CD8-positive, alpha-beta memory T cell (primary cell): ENCODE measurements at regions not wholly inside any gene's neighbourhood (a gene's known extent, or its start where the extent isn't known, plus 50 kb on each side); places are given as distances from the start of the nearest gene placed in this dataset.

ENCODE experiments used
- CTCF ChIA-PET: fragments of 350-600 bp; sonication (Branson Sonifier 250); formaldehyde crosslinking; loops from one replicate; lab custom pipeline; 2021; ENCODE audit warnings: antibody characterized with exemption; lab: Charles Lee
- POLR2A ChIA-PET: fragments of 350-600 bp; sonication (Branson Sonifier 250); formaldehyde crosslinking; loops from one replicate; lab custom pipeline; 2021; ENCODE audit warnings: antibody characterized with exemption; lab: Charles Lee
- DNase-seq, 5 donors: peaks; one replicate each; pipeline versions ENCODE4 v3.0.0 to v3.0.0-alpha.2; 2020 to 2022; ENCODE audit warnings: mixed read lengths in 1 of 5
- H3K27ac ChIP-seq: one replicate; pipeline ENCODE4 v1.7.0; 2013; ENCODE audit warnings: low read depth, mild to moderate bottlenecking, low read length, moderate library complexity
- H3K27me3 ChIP-seq: 2 replicates; pipeline ENCODE4 v1.7.0; 2013; ENCODE audit warnings: low read length, mild to moderate bottlenecking; ENCODE audit not compliant: insufficient read depth, poor library complexity, severe bottlenecking
- H3K36me3 ChIP-seq: 2 replicates; pipeline ENCODE4 v1.7.0; 2013; ENCODE audit warnings: mild to moderate bottlenecking, low read length, moderate library complexity; ENCODE audit not compliant: insufficient read depth
- H3K4me1 ChIP-seq: 2 replicates; pipeline ENCODE4 v1.7.0; 2013; ENCODE audit warnings: mild to moderate bottlenecking, low read length, moderate library complexity; ENCODE audit not compliant: insufficient read depth
- H3K4me3 ChIP-seq: 2 replicates; pipeline ENCODE4 v1.7.0; 2013; ENCODE audit warnings: mild to moderate bottlenecking, low read length
- H3K9me3 ChIP-seq: 2 replicates; pipeline ENCODE4 v1.7.0; 2013; ENCODE audit warnings: mild to moderate bottlenecking, low read length
- H3K27ac Mint-ChIP-seq, 8 donors: one replicate each; pipeline ENCODE4 v1.8.0; 2020 to 2021; ENCODE audit warnings: mixed read lengths in 8 of 8, mild to moderate bottlenecking in 6 of 8, inconsistent platforms in 3 of 8, moderate library complexity in 3 of 8
- H3K27me3 Mint-ChIP-seq, 2 donors: one replicate each; pipeline ENCODE4 v1.8.0; 2020 to 2021; ENCODE audit warnings: mixed read lengths in 2 of 2, mild to moderate bottlenecking in 1 of 2, moderate library complexity in 1 of 2
- H3K36me3 Mint-ChIP-seq, 3 donors: one replicate each; pipeline ENCODE4 v1.8.0; 2020 to 2021; ENCODE audit warnings: mixed read lengths in 3 of 3, inconsistent platforms in 1 of 3, mild to moderate bottlenecking in 1 of 3
- H3K4me1 Mint-ChIP-seq, 3 donors: one replicate each; pipeline ENCODE4 v1.8.0; 2020 to 2021; ENCODE audit warnings: mixed read lengths in 3 of 3, inconsistent platforms in 1 of 3, mild to moderate bottlenecking in 1 of 3
- H3K4me3 Mint-ChIP-seq, 7 donors: one replicate each; pipeline ENCODE4 v1.8.0; 2020 to 2021; ENCODE audit warnings: mixed read lengths in 7 of 7, mild to moderate bottlenecking in 6 of 7, moderate library complexity in 4 of 7, inconsistent platforms in 2 of 7
- H3K9me3 Mint-ChIP-seq, 5 donors: one replicate each; pipeline ENCODE4 v1.8.0; 2020 to 2022; ENCODE audit warnings: mixed read lengths in 5 of 5, mild to moderate bottlenecking in 3 of 5, moderate library complexity in 2 of 5, inconsistent platforms in 1 of 5

DNA sequence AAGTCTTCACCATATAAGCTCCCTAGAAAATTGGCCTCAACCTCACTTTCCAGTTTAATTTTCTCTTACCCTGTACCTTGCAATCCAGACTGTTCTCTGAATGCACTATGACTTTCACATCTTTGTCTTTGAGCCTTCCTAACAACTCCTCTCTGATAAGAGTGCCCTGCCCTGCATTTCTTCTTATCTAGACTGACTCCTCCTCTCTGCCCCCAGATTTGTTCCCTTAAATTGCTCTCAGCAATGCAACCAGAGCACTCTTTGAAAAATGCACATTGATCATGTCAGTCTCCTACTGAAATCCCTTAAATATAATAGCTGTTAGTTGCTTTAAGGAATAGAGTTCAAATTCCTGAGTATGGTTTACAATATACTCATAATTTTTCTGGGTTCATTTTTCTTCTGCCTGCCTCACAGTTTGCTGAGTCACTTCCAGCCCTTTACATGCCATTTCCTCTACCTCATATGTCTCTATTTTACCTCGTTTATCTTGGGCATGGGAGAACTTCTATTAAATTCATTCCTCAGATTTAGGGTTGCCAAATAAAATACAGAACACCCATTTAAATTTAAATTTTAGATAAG, 582.7 kb upstream of the AADAT start:
- H3K27me3 ChIP-seq: no peaks in the 10 kb centered on the region
- Mint-ChIP-seq H3K27me3 (no peaks in the 10 kb centered on the region), H3K4me1 (no peaks in the 10 kb centered on the region), H3K4me3 (no peak overlapping the region), H3K27ac (no peak overlapping the region), H3K9me3 (peaks cover 0 to 9% (median 7%) of the 10 kb centered on the region in 5 donors), H3K36me3 (no peaks in the 10 kb centered on the region)
- no peak overlapping the region for H3K4me3 ChIP-seq
- no peaks in the 10 kb centered on the region for H3K4me1 ChIP-seq
- POLR2A ChIA-PET: no interaction called here
- no peak overlapping the region for H3K27ac ChIP-seq
- no peaks in the 10 kb centered on the region for H3K36me3 ChIP-seq
- CTCF ChIA-PET: no interaction called here
- no peak for DNase-seq
- no peaks in the 10 kb centered on the region for H3K9me3 ChIP-seq

DNA sequence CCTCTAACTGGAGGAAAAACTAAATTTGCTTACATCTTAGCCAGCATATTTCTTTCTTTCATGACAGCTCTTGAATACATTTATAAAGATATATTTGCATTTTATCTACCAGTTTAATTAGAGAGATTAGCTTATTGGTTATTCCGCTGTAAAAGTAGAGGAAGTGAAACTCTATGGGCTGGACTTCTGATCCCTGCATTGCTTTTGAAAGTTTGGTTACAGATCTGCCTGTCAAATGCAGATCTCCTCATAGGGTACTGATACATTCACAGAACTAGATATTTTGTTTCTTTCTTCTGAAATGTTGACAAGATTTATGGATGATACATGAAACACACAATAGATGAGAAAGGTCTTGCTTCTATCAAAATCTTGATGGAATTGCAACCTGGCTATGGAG, 581.4 kb upstream of the AADAT start:
- ChIA-PET CTCF (no interaction called here), POLR2A (no interaction called here)
- no peak overlapping the region for H3K4me3 ChIP-seq
- no peak overlapping the region for H3K27ac ChIP-seq
- no peak overlapping the region for H3K27ac Mint-ChIP-seq
- peaks cover 0 to 11% (median 3%) of the 10 kb centered on the region in 5 donors for H3K9me3 Mint-ChIP-seq
- no peak for DNase-seq
- H3K27me3 Mint-ChIP-seq: no peaks in the 10 kb centered on the region
- H3K27me3 ChIP-seq: no peaks in the 10 kb centered on the region
- H3K9me3 ChIP-seq: no peaks in the 10 kb centered on the region
- no peaks in the 10 kb centered on the region for H3K4me1 ChIP-seq
- H3K4me1 Mint-ChIP-seq: no peaks in the 10 kb centered on the region
- no peaks in the 10 kb centered on the region for H3K36me3 Mint-ChIP-seq
- H3K36me3 ChIP-seq: no peaks in the 10 kb centered on the region
- no peak overlapping the region for H3K4me3 Mint-ChIP-seq

DNA sequence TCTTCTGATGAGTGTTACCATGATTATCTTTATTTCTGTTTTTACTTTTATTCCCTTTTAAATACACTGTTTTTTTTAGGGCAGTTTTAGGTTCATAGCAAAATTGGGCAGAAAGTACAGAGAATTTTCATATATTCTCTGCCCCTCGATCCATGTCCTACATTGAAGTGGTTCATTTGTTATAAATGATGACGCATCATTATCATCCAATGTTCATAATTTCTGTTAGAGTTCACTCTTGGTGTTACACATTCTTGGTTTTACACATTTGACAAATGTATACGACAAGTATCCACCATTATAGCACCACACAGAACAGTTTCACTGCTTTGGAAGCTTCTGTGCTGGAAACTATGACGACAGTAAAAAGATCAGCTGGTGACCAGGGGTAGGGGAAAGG, 578.1 kb upstream of the AADAT start:
- no peak for DNase-seq
- Histone ChIP-seq H3K4me3 (no peak overlapping the region), H3K27me3 (no peaks in the 10 kb centered on the region), H3K9me3 (no peaks in the 10 kb centered on the region), H3K4me1 (no peaks in the 10 kb centered on the region), H3K27ac (no peak overlapping the region), H3K36me3 (no peaks in the 10 kb centered on the region)
- Mint-ChIP-seq H3K27ac (no peak overlapping the region), H3K4me1 (no peaks in the 10 kb centered on the region), H3K27me3 (no peaks in the 10 kb centered on the region), H3K9me3 (peaks cover 4 to 18% (median 5%) of the 10 kb centered on the region in 5 donors), H3K36me3 (no peaks in the 10 kb centered on the region), H3K4me3 (no peak overlapping the region)
- ChIA-PET CTCF (no interaction called here), POLR2A (no interaction called here)

DNA sequence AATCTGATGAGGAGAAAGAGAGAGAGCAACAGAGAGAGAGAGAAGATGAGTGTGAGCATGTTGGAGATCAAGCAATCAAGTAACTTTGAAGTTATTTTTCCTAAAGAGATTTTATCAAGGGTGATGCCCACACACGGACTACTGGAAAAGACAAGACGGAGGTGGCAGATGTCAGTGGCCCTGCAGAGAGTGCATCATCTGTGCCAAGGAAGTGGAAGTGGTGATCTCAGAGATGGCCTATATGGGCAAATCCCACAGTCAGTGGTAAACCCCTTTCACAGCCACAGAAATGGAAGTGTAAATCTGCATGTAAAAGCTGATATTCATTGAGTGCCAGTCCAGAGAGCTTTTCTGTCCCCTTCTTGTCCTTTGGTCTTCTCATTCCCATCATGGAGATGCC, 577.2 kb upstream of the AADAT start:
- Mint-ChIP-seq H3K9me3 (peaks cover 4 to 20% (median 5%) of the 10 kb centered on the region in 5 donors), H3K36me3 (no peaks in the 10 kb centered on the region), H3K27ac (no peak overlapping the region), H3K4me1 (no peaks in the 10 kb centered on the region), H3K4me3 (no peak overlapping the region), H3K27me3 (no peaks in the 10 kb centered on the region)
- H3K36me3 ChIP-seq: no peaks in the 10 kb centered on the region
- no peaks in the 10 kb centered on the region for H3K9me3 ChIP-seq
- DNase-seq: no peak
- H3K27ac ChIP-seq: no peak overlapping the region
- no peaks in the 10 kb centered on the region for H3K4me1 ChIP-seq
- no peak overlapping the region for H3K4me3 ChIP-seq
- ChIA-PET CTCF (no interaction called here), POLR2A (no interaction called here)
- no peaks in the 10 kb centered on the region for H3K27me3 ChIP-seq

DNA sequence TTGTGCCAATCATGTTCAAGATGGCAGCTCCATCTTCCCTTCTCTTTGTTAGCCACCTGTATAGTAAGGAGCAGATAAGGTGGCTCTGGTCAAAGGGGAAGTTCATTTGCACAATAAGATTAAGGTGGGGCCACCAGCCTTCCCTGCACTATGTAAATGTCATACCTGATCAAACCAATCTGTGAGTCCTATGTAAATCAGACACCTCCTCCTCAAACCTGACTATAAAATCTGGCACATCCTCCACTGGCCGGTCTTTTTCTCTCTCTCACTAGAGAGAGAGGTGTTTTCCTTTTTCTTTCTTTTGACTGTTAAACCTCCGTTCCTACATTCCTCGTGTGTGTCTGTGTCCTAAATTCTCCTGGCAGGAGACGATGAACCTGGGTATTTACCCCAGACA, 572.5 kb upstream of the AADAT start:
- H3K4me3 ChIP-seq: no peak overlapping the region
- DNase-seq: no peak
- ChIA-PET POLR2A (no interaction called here), CTCF (no interaction called here)
- H3K27me3 ChIP-seq: no peaks in the 10 kb centered on the region
- H3K27ac ChIP-seq: no peak overlapping the region
- Mint-ChIP-seq H3K27ac (no peak overlapping the region), H3K4me3 (no peak overlapping the region), H3K4me1 (no peaks in the 10 kb centered on the region), H3K9me3 (peaks cover 4 to 17% (median 15%) of the 10 kb centered on the region in 5 donors), H3K36me3 (no peaks in the 10 kb centered on the region), H3K27me3 (no peaks in the 10 kb centered on the region)
- no peaks in the 10 kb centered on the region for H3K9me3 ChIP-seq
- no peaks in the 10 kb centered on the region for H3K4me1 ChIP-seq
- H3K36me3 ChIP-seq: no peaks in the 10 kb centered on the region

DNA sequence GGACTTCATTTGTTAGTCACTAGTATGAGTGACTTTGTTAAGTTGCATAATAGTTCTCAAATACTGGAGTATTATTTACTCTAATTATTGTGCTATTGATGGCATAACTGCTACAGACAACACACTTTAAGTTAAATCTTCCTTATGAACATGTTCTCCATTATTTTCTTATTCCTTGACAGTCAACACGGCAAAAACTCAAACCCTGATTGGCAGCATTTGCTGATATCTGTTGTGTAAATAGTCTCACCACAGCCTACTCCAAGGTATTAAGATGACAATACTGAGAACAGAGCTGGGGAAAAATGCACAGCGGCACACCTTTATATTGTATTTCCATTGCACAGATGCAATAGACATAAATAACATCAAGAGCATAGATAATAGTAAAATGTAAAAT, 568.0 kb upstream of the AADAT start:
- Mint-ChIP-seq H3K4me1 (no peaks in the 10 kb centered on the region), H3K27ac (no peak overlapping the region), H3K4me3 (no peak overlapping the region), H3K36me3 (no peaks in the 10 kb centered on the region), H3K27me3 (no peaks in the 10 kb centered on the region), H3K9me3 (peaks cover 0 to 36% (median 8%) of the 10 kb centered on the region in 5 donors)
- Histone ChIP-seq H3K9me3 (no peaks in the 10 kb centered on the region), H3K4me3 (no peak overlapping the region), H3K4me1 (no peaks in the 10 kb centered on the region), H3K27ac (no peak overlapping the region), H3K27me3 (no peaks in the 10 kb centered on the region), H3K36me3 (no peaks in the 10 kb centered on the region)
- POLR2A ChIA-PET: no interaction called here
- no peak for DNase-seq
- CTCF ChIA-PET: no interaction called here

DNA sequence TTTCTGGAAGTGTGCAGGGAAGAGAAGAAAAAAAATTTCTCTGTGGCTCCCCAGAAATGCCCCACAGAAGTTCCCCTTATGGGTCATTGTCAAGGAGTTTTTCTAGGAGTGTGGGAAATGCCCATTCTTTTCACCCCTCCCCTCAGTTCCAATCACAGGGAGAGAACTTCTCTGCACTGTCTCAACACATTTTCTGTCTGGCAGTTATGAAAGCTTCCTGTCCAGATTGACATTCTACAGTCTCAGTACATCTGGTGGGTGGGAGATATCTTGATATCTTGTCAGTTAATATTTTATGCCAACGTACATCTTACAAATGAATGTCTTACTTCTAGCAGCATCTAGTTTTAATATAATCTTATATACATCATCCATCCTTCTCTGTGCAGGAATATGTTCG, 566.8 kb upstream of the AADAT start:
- H3K36me3 Mint-ChIP-seq: no peaks in the 10 kb centered on the region

DNA sequence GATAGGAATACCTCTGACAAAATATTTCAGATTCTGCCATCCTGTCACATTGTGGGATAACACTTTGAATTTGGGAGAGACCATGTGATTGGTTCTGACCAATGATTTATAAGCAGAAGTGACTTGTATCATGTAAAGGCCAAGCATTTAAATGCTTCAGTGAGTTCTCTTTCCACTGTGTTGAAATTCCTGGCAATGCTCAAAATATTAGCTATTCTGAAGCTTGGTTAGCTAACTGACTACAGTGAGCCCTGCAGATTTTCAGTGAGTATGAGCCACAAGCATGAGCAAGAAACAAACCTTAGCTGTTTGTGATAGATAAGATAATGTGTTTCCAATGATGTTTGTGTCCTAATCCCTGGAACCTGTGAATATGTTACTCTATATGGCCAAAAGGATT, 562.8 kb upstream of the AADAT start:
- ChIA-PET CTCF (no interaction called here), POLR2A (no interaction called here)

More for the DNA sequence above, 566.8 kb upstream of the AADAT start:
- POLR2A ChIA-PET: no interaction called here
- no peaks in the 10 kb centered on the region for H3K9me3 ChIP-seq
- no peaks in the 10 kb centered on the region for H3K36me3 ChIP-seq
- H3K27me3 ChIP-seq: no peaks in the 10 kb centered on the region
- no peak overlapping the region for H3K27ac Mint-ChIP-seq
- no peak overlapping the region for H3K27ac ChIP-seq
- H3K4me3 Mint-ChIP-seq: peak overlapping the region in 1 of 7 donors; percentile 32
- H3K27me3 Mint-ChIP-seq: no peaks in the 10 kb centered on the region
- no peaks in the 10 kb centered on the region for H3K4me1 Mint-ChIP-seq
- no peak for DNase-seq
- peaks cover 0 to 28% (median 3%) of the 10 kb centered on the region in 5 donors for H3K9me3 Mint-ChIP-seq
- CTCF ChIA-PET: interaction anchor here (0.7 kb wide), 1 partner anchor 389 kb away, joined by 3 read pairs; no protein-coding TSS in a partner anchor
- no peaks in the 10 kb centered on the region for H3K4me1 ChIP-seq
- H3K4me3 ChIP-seq: no peak overlapping the region

More for the DNA sequence above, 562.8 kb upstream of the AADAT start:
- Mint-ChIP-seq H3K4me3 (no peak overlapping the region), H3K36me3 (no peaks in the 10 kb centered on the region), H3K9me3 (peaks cover 0 to 25% (median 6%) of the 10 kb centered on the region in 5 donors), H3K27me3 (no peaks in the 10 kb centered on the region), H3K4me1 (no peaks in the 10 kb centered on the region), H3K27ac (no peak overlapping the region)
- no peaks in the 10 kb centered on the region for H3K9me3 ChIP-seq
- no peaks in the 10 kb centered on the region for H3K4me1 ChIP-seq
- H3K4me3 ChIP-seq: no peak overlapping the region
- no peak overlapping the region for H3K27ac ChIP-seq
- no peaks in the 10 kb centered on the region for H3K36me3 ChIP-seq
- no peaks in the 10 kb centered on the region for H3K27me3 ChIP-seq
- DNase-seq: no peak
